ENCODE measurements at regions not wholly inside any gene's neighbourhood (a gene's known extent, or its start where the extent isn't known, plus 50 kb on each side); places are given as distances from the start of the nearest gene placed in this dataset.

- H3K9me3 ChIP-seq (replicated peaks; ENCODE audit: control insufficient read depth, insufficient read depth, low read length) = no peaks in the 10 kb centered on the region
- POLR2A ChIA-PET = no interaction called here
- FAIRE-seq = no peak
Observed at GRCh38 chr11:90704510-90704909, 481.7 kb upstream of the CHORDC1 start.

More at GRCh38 chr11:90704510-90704909, 481.7 kb upstream of the CHORDC1 start:
- Histone ChIP-seq H3K27me3 (ENCODE audit: control insufficient read depth in 2 of 2, insufficient read depth in 2 of 2, low read length in 2 of 2) (no peaks in the 10 kb centered on the region), H3K27ac (ENCODE audit: insufficient read depth, low read depth, low read length) (no peak overlapping the region), H3K4me1 (ENCODE audit: control insufficient read depth, extremely low read depth, insufficient read depth, low read length) (no peaks in the 10 kb centered on the region), H3K79me2 (ENCODE audit: control insufficient read depth, insufficient read depth, low read length) (no peaks in the 10 kb centered on the region), H2AFZ (ENCODE audit: low read depth, low read length) (no peak overlapping the region), H3K4me2 (ENCODE audit: insufficient read depth, low read length) (no peak overlapping the region), H4K20me1 (replicated peaks; ENCODE audit: control insufficient read depth, extremely low read depth, insufficient read depth, low read length) (no peaks in the 10 kb centered on the region), H3K36me3 (ENCODE audit: control insufficient read depth in 2 of 2, extremely low read depth in 1 of 2, insufficient read depth in 2 of 2, low read length in 2 of 2) (no peaks in the 10 kb centered on the region), H3K9me1 (replicated peaks; ENCODE audit: control insufficient read depth, extremely low read depth, insufficient read depth, low read length) (no peaks in the 10 kb centered on the region), H3K4me3 (replicated peaks in 1 of 3; ENCODE audit: insufficient read depth in 1 of 3, low read depth in 1 of 3, low read length in 3 of 3) (no peak overlapping the region), H3K9ac (replicated peaks; ENCODE audit: extremely low read depth, insufficient read depth, low read length) (no peak overlapping the region)
- DNase-seq (ENCODE audit: low read depth, low spot score) = no peak
- intact Hi-C loops (cut with micrococcal nuclease) = no loop called here
- CTCF ChIA-PET = no interaction called here
- no TSS peak for BruUV-seq (replicated peaks)
- TF ChIP-seq JUN (IDR thresholded peaks at IDR 0.05; ENCODE audit: borderline replicate concordance, insufficient read depth, insufficient read length, low read depth) = no peak
- TF ChIP-seq POLR2A (IDR thresholded peaks at IDR 0.05; ENCODE audit: low read depth, low read length) = no peak
- no peak for TF ChIP-seq GATA2 (IDR thresholded peaks at IDR 0.05; ENCODE audit: insufficient read depth, insufficient read length, low read depth, low read length)
- TF ChIP-seq EZH2 (IDR thresholded peaks at IDR 0.05; ENCODE audit: borderline replicate concordance, low read depth, low read length, severe bottlenecking) = no peak
- no peak for TF ChIP-seq CTCF (IDR thresholded peaks at IDR 0.05; ENCODE audit: extremely low read depth in 1 of 2, insufficient read depth in 1 of 2, low read depth in 1 of 2, low read length in 2 of 2)
- TF ChIP-seq MYC (IDR thresholded peaks at IDR 0.05; ENCODE audit: low read depth, low read length) = no peak
- TF ChIP-seq MAX (IDR thresholded peaks at IDR 0.05; ENCODE audit: insufficient read depth, insufficient read length) = no peak
- no peak for TF ChIP-seq POLR2AphosphoS5 (IDR thresholded peaks at IDR 0.05; ENCODE audit: insufficient read depth, low read depth, low read length)
- TF ChIP-seq FOS (IDR thresholded peaks at IDR 0.05; ENCODE audit: borderline replicate concordance, insufficient read depth, low read length) = no peak
- dilution Hi-C loops (cut with MboI; ENCODE audit: extremely low pct_ligation_motif_present, low sequenced_read_pairs) = no loop called here

All from endothelial cell of umbilical vein (primary cell).